HepG2 (cell line): ENCODE measurements at regions not wholly inside any gene's neighbourhood (a gene's known extent, or its start where the extent isn't known, plus 50 kb on each side); places are given as distances from the start of the nearest gene placed in this dataset.

Experiments used
- FOSL1 ChIP-seq: sonication (generic); formaldehyde crosslinking; IDR thresholded peaks from 2 replicates; pipeline ENCODE4 v1.9.0; 2021; ENCODE audit warnings: missing genetic modification reagents, borderline replicate concordance
- FOSL2 ChIP-seq: sonication (generic); formaldehyde crosslinking; IDR thresholded peaks from 2 replicates; pipeline ENCODE4 v1.4.0; 2020; ENCODE audit warnings: missing genetic modification reagents
- JUND ChIP-seq: sonication (generic); formaldehyde crosslinking; IDR thresholded peaks from 2 replicates; pipeline ENCODE4 v1.8.0; 2022; ENCODE audit warnings: mild to moderate bottlenecking, missing genetic modification reagents
- YY1 ChIP-seq: IDR thresholded peaks from 2 replicates; pipeline ENCODE4 v1.6.1; 2011; ENCODE audit warnings: low read length, low read depth, moderate library complexity, mild to moderate bottlenecking; ENCODE audit not compliant: insufficient read depth, insufficient replicate concordance
- ZNF121 ChIP-seq: sonication (generic); formaldehyde crosslinking; IDR thresholded peaks from 2 replicates; pipeline ENCODE4 v1.5.0; 2020; ENCODE audit warnings: mild to moderate bottlenecking, missing genetic modification reagents
- TF ChIP-seq, protein P1 (sequence below): IDR thresholded peaks from 2 replicates; pipeline ENCODE4 v1.6.1; 2012; ENCODE audit warnings: inconsistent platforms
- TF ChIP-seq, protein P2 (sequence below): sonication (generic); formaldehyde crosslinking; IDR thresholded peaks from 2 replicates; pipeline ENCODE4 v1.5.0; 2020; ENCODE audit warnings: mild to moderate bottlenecking, missing genetic modification reagents, moderate library complexity

DNA sequence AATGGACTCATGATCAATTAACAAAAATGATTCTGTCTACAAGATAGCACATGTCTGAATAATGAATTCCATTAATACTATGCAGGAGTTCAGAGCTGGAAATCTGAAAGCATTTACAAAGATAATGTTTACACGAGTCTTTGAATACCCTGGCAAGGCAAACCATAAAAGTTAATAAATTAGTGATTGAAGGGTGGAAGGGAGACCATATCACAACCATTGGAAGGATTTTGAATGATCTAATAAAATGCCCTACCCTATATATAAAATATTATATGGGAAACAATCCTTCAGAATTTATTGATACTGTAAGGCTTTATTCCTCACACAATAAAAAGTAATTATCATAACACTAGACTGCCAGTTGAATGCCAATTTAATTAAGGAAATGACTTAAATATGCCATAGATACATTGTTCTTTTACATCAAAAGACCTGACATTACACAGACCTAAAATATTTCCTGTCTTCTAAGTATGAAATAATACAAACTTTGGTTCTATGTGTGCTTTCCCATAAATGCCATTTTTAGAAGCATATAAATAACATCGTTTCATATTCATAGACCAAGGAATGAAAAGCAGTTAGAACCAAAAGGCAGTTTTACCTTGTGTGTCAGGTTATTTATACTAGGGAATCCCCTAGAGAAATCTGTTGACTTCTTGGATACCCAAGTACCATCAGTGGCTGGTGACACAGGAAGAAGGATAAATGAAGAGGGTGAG lies 249.2 kb upstream of the MARCKS start:
- TF ChIP-seq ZNF121 (CRISPR knock-in tag) (no peak), YY1 (no peak), FOSL1 (CRISPR knock-in tag) (no peak), JUND (CRISPR knock-in tag) (no peak), FOSL2 (no peak)
- TF ChIP-seq, protein P1, sequence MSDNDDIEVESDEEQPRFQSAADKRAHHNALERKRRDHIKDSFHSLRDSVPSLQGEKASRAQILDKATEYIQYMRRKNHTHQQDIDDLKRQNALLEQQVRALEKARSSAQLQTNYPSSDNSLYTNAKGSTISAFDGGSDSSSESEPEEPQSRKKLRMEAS = no peak
- TF ChIP-seq, protein P2, sequence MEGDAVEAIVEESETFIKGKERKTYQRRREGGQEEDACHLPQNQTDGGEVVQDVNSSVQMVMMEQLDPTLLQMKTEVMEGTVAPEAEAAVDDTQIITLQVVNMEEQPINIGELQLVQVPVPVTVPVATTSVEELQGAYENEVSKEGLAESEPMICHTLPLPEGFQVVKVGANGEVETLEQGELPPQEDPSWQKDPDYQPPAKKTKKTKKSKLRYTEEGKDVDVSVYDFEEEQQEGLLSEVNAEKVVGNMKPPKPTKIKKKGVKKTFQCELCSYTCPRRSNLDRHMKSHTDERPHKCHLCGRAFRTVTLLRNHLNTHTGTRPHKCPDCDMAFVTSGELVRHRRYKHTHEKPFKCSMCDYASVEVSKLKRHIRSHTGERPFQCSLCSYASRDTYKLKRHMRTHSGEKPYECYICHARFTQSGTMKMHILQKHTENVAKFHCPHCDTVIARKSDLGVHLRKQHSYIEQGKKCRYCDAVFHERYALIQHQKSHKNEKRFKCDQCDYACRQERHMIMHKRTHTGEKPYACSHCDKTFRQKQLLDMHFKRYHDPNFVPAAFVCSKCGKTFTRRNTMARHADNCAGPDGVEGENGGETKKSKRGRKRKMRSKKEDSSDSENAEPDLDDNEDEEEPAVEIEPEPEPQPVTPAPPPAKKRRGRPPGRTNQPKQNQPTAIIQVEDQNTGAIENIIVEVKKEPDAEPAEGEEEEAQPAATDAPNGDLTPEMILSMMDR = no peak
